WTC11 (cell line): ENCODE measurements at regions not wholly inside any gene's neighbourhood (a gene's known extent, or its start where the extent isn't known, plus 50 kb on each side); places are given as distances from the start of the nearest gene placed in this dataset.

Source experiments
- ATAC-seq: fragments of 200-7000 bp; cut with Tn5 transposase; 2 replicates; pipeline ENCODE4 v1.10.0; 2021; ENCODE audit warnings: mild to moderate bottlenecking, moderate library complexity
- CTCF ChIA-PET: fragments of 300-600 bp; sonication (Branson Sonifier 250); formaldehyde crosslinking; loops from one replicate; lab custom pipeline; 2021; ENCODE audit warnings: antibody characterized with exemption; lab: Charles Lee
- POLR2A ChIA-PET: fragments of 350-600 bp; sonication (Branson Sonifier 250); formaldehyde crosslinking; loops from one replicate; lab custom pipeline; 2021; ENCODE audit warnings: antibody characterized with exemption; lab: Charles Lee
- DNase-seq: peaks from one replicate; pipeline ENCODE4 v3.0.0; 2021; ENCODE audit warnings: low spot score
- H3K27ac Mint-ChIP-seq: 2 replicates; pipeline ENCODE4 v1.8.0; 2021; ENCODE audit warnings: mixed read lengths
- H3K27me3 Mint-ChIP-seq: 2 replicates; pipeline ENCODE4 v1.8.0; 2021; ENCODE audit warnings: low read depth, mild to moderate bottlenecking, moderate library complexity, mixed read lengths
- H3K36me3 Mint-ChIP-seq: 2 replicates; pipeline ENCODE4 v1.8.0; 2021; ENCODE audit warnings: mixed read lengths
- H3K4me1 Mint-ChIP-seq: 2 replicates; pipeline ENCODE4 v1.8.0; 2022; ENCODE audit warnings: mixed read lengths
- H3K4me3 Mint-ChIP-seq: 2 replicates; pipeline ENCODE4 v1.8.0; 2021; ENCODE audit warnings: mild to moderate bottlenecking, moderate library complexity, mixed read lengths
- H3K9me3 Mint-ChIP-seq: 2 replicates; pipeline ENCODE4 v1.8.0; 2021; ENCODE audit warnings: mixed read lengths
- AFF4 ChIP-seq: sonication (generic); formaldehyde crosslinking; IDR thresholded peaks from 2 replicates; pipeline ENCODE4 v1.8.1; 2023; ENCODE audit warnings: mild to moderate bottlenecking, missing genetic modification reagents, borderline replicate concordance
- CREB1 ChIP-seq: sonication (generic); formaldehyde crosslinking; IDR thresholded peaks from 2 replicates; pipeline ENCODE4 v1.8.0; 2023; ENCODE audit warnings: mild to moderate bottlenecking, missing genetic modification reagents
- CREM ChIP-seq: sonication (generic); formaldehyde crosslinking; IDR thresholded peaks from 2 replicates; pipeline ENCODE4 v1.8.1; 2022; ENCODE audit warnings: mild to moderate bottlenecking, missing genetic modification reagents, moderate library complexity
- ESRRA ChIP-seq: sonication (generic); formaldehyde crosslinking; IDR thresholded peaks from 2 replicates; pipeline ENCODE4 v1.8.1; 2022; ENCODE audit warnings: mild to moderate bottlenecking, missing genetic modification reagents, borderline replicate concordance
- HMGA2 ChIP-seq: fragments of 250-450 bp; sonication (Bioruptor Pico); IDR thresholded peaks from 2 replicates; pipeline ENCODE4 v1.4.0; 2021; ENCODE audit warnings: mild to moderate bottlenecking, moderate library complexity
- JAZF1 ChIP-seq: fragments of 250-450 bp; sonication (Bioruptor Pico); IDR thresholded peaks from 2 replicates; pipeline ENCODE4 v1.9.0; 2021; ENCODE audit warnings: moderate library complexity, mild to moderate bottlenecking, inconsistent platforms
- MXD4 ChIP-seq: fragments of 250-450 bp; sonication (Bioruptor Pico); IDR thresholded peaks from 2 replicates; pipeline ENCODE4 v1.8.0; 2021; ENCODE audit warnings: mild to moderate bottlenecking, moderate library complexity, borderline replicate concordance
- MYBL2 ChIP-seq: sonication (generic); formaldehyde crosslinking; IDR thresholded peaks from 2 replicates; pipeline ENCODE4 v1.8.1; 2023; ENCODE audit warnings: mild to moderate bottlenecking, moderate library complexity, missing genetic modification reagents
- NR3C1 ChIP-seq: sonication (generic); formaldehyde crosslinking; conservative IDR thresholded peaks from 2 replicates; pipeline ENCODE4 v1.8.1; 2023; ENCODE audit warnings: low read depth, mild to moderate bottlenecking, missing genetic modification reagents
- OVOL2 ChIP-seq: fragments of 250-450 bp; sonication (Bioruptor Pico); IDR thresholded peaks from 2 replicates; pipeline ENCODE4 v1.9.0; 2021; ENCODE audit warnings: mild to moderate bottlenecking, borderline replicate concordance
- ZNF281 ChIP-seq: sonication (generic); formaldehyde crosslinking; IDR thresholded peaks from 2 replicates; pipeline ENCODE4 v1.8.0; 2023; ENCODE audit warnings: mild to moderate bottlenecking, missing genetic modification reagents
- ZNF396 ChIP-seq: fragments of 250-450 bp; sonication (Bioruptor Pico); IDR thresholded peaks from 2 replicates; pipeline ENCODE4 v1.8.0; 2021; ENCODE audit warnings: mild to moderate bottlenecking, moderate library complexity, borderline replicate concordance
- TF ChIP-seq, protein P1 (sequence below): fragments of 250-450 bp; sonication (Bioruptor Pico); conservative IDR thresholded peaks from 2 replicates; pipeline ENCODE4 v1.9.0; 2021; ENCODE audit warnings: mild to moderate bottlenecking
- TF ChIP-seq, protein P2 (sequence below): fragments of 250-450 bp; sonication (Bioruptor Pico); IDR thresholded peaks from 2 replicates; pipeline ENCODE4 v1.9.0; 2021; ENCODE audit warnings: mild to moderate bottlenecking
- TF ChIP-seq, protein P3 (sequence below): sonication (generic); formaldehyde crosslinking; IDR thresholded peaks from 2 replicates; pipeline ENCODE4 v1.8.1; 2022; ENCODE audit warnings: mild to moderate bottlenecking, moderate library complexity, missing genetic modification reagents
- TF ChIP-seq, protein P4 (sequence below): sonication (generic); formaldehyde crosslinking; IDR thresholded peaks from 2 replicates; pipeline ENCODE4 v1.8.0; 2022; ENCODE audit warnings: mild to moderate bottlenecking, missing genetic modification reagents
- TF ChIP-seq, protein P5 (sequence below): sonication (generic); formaldehyde crosslinking; IDR thresholded peaks from 2 replicates; pipeline ENCODE4 v1.8.0; 2022; ENCODE audit warnings: mild to moderate bottlenecking, missing genetic modification reagents
- TF ChIP-seq, protein P6 (sequence below): sonication (generic); formaldehyde crosslinking; IDR thresholded peaks from 2 replicates; pipeline ENCODE4 v1.8.0; 2022; ENCODE audit warnings: mild to moderate bottlenecking, missing genetic modification reagents
- TF ChIP-seq, protein P7 (sequence below): sonication (generic); formaldehyde crosslinking; IDR thresholded peaks from 2 replicates; pipeline ENCODE4 v1.8.0; 2022; ENCODE audit warnings: mild to moderate bottlenecking, missing genetic modification reagents
- TF ChIP-seq, protein P8 (sequence below): fragments of 250-450 bp; sonication (Bioruptor Pico); IDR thresholded peaks from 2 replicates; pipeline ENCODE4 v1.8.0; 2021; ENCODE audit warnings: mild to moderate bottlenecking

- CTCF ChIA-PET = no interaction called here
- no peaks in the 10 kb centered on the region for H3K27me3 Mint-ChIP-seq
- no peak for TF ChIP-seq NR3C1 (CRISPR knock-in tag)
- TF ChIP-seq, protein P1, sequence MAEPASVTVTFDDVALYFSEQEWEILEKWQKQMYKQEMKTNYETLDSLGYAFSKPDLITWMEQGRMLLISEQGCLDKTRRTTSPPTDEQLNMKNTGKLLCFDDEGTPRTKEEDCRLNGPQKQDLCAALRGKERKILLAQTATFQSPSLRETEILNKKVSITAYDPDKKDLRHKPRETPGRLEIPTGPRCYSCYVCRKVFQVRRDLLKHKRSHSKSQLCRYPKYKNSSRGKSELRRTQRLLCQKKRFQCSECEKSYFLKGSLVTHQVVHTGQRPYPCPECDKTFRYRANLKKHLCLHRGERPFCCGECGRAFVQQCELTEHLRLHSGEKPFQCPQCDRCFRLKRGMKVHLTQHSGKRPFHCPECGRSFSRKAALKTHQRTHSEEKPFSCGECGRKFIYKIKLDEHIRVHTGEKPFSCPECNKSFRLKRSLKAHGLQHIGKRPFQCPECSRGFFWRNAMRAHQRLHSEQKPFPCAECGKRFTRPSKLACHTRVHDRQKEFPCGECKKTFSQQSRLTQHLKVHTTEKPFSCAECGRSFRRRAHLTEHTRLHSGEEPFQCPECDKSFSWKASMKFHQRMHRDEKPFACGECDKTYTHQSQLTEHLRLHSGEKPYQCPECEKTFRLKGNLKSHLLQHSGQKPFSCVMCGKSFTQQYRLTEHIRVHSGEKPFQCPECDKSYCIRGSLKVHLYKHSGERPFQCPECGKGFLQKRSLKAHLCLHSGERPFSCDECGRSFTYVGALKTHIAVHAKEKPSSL (CRISPR knock-in tag) = no peak
- TF ChIP-seq, protein P2, sequence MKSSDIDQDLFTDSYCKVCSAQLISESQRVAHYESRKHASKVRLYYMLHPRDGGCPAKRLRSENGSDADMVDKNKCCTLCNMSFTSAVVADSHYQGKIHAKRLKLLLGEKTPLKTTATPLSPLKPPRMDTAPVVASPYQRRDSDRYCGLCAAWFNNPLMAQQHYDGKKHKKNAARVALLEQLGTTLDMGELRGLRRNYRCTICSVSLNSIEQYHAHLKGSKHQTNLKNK = no peak
- TF ChIP-seq AFF4 = no peak
- TF ChIP-seq, protein P3, sequence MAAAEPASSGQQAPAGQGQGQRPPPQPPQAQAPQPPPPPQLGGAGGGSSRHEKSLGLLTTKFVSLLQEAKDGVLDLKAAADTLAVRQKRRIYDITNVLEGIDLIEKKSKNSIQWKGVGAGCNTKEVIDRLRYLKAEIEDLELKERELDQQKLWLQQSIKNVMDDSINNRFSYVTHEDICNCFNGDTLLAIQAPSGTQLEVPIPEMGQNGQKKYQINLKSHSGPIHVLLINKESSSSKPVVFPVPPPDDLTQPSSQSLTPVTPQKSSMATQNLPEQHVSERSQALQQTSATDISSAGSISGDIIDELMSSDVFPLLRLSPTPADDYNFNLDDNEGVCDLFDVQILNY = no peak
- no peak for TF ChIP-seq JAZF1 (CRISPR knock-in tag)
- TF ChIP-seq CREB1 = no peak
- no peak for TF ChIP-seq OVOL2 (CRISPR knock-in tag)
- TF ChIP-seq ZNF281 (CRISPR knock-in tag) = no peak
- TF ChIP-seq, all 79 proteins: peak for 0
- POLR2A ChIA-PET = no interaction called here
- Mint-ChIP-seq H3K9me3 (no peaks in the 10 kb centered on the region), H3K4me1 (peaks cover 2% of the 10 kb centered on the region), H3K27ac (no peak overlapping the region), H3K36me3 (no peaks in the 10 kb centered on the region), H3K4me3 (no peak overlapping the region)
- DNase-seq = no peak
- no peak for ATAC-seq
These were observed 200.4 kb upstream of the FAR2 start for GRCh38 chr12:28948685-28949084.

DNA sequence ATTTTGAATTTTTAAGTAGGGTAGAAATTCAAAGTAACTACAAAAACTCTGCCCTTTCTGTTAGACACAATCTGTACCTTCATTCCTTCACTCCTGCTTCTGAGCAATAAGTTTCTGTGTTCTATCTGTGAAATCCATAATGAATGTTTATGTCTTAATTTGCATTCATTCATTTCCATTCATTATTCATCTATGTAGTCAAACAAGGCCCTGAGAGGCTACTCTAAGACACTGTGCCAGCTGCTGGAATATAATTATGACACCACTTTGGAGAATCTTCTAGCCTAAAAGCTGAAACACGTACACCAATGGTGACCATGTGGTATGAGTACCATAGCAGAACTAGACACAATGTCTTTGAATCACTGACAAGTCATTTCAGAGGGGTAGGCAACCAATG lies 199.9 kb upstream of the FAR2 start:
- H3K9me3 Mint-ChIP-seq = no peaks in the 10 kb centered on the region
- no peak overlapping the region for H3K27ac Mint-ChIP-seq
- no peak overlapping the region for H3K4me3 Mint-ChIP-seq
- no peak for DNase-seq
- no peaks in the 10 kb centered on the region for H3K27me3 Mint-ChIP-seq
- H3K4me1 Mint-ChIP-seq = peaks cover 7% of the 10 kb centered on the region
- ChIA-PET POLR2A (no interaction called here), CTCF (no interaction called here)
- no peak for ATAC-seq
- no peaks in the 10 kb centered on the region for H3K36me3 Mint-ChIP-seq
- TF ChIP-seq ESRRA (CRISPR knock-in tag) (no peak), HMGA2 (no peak), ZNF396 (no peak), MYBL2 (no peak), CREM (CRISPR knock-in tag) (no peak), MXD4 (no peak)
- TF ChIP-seq, protein P4, sequence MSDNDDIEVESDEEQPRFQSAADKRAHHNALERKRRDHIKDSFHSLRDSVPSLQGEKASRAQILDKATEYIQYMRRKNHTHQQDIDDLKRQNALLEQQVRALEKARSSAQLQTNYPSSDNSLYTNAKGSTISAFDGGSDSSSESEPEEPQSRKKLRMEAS (CRISPR knock-in tag) = no peak
- TF ChIP-seq, protein P5, sequence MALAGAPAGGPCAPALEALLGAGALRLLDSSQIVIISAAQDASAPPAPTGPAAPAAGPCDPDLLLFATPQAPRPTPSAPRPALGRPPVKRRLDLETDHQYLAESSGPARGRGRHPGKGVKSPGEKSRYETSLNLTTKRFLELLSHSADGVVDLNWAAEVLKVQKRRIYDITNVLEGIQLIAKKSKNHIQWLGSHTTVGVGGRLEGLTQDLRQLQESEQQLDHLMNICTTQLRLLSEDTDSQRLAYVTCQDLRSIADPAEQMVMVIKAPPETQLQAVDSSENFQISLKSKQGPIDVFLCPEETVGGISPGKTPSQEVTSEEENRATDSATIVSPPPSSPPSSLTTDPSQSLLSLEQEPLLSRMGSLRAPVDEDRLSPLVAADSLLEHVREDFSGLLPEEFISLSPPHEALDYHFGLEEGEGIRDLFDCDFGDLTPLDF (CRISPR knock-in tag) = no peak
- TF ChIP-seq, protein P6, sequence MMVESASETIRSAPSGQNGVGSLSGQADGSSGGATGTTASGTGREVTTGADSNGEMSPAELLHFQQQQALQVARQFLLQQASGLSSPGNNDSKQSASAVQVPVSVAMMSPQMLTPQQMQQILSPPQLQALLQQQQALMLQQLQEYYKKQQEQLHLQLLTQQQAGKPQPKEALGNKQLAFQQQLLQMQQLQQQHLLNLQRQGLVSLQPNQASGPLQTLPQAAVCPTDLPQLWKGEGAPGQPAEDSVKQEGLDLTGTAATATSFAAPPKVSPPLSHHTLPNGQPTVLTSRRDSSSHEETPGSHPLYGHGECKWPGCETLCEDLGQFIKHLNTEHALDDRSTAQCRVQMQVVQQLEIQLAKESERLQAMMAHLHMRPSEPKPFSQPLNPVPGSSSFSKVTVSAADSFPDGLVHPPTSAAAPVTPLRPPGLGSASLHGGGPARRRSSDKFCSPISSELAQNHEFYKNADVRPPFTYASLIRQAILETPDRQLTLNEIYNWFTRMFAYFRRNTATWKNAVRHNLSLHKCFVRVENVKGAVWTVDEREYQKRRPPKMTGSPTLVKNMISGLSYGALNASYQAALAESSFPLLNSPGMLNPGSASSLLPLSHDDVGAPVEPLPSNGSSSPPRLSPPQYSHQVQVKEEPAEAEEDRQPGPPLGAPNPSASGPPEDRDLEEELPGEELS = no peak
- TF ChIP-seq, protein P7, sequence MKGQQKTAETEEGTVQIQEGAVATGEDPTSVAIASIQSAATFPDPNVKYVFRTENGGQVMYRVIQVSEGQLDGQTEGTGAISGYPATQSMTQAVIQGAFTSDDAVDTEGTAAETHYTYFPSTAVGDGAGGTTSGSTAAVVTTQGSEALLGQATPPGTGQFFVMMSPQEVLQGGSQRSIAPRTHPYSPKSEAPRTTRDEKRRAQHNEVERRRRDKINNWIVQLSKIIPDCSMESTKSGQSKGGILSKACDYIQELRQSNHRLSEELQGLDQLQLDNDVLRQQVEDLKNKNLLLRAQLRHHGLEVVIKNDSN (CRISPR knock-in tag) = no peak
- TF ChIP-seq, protein P8, sequence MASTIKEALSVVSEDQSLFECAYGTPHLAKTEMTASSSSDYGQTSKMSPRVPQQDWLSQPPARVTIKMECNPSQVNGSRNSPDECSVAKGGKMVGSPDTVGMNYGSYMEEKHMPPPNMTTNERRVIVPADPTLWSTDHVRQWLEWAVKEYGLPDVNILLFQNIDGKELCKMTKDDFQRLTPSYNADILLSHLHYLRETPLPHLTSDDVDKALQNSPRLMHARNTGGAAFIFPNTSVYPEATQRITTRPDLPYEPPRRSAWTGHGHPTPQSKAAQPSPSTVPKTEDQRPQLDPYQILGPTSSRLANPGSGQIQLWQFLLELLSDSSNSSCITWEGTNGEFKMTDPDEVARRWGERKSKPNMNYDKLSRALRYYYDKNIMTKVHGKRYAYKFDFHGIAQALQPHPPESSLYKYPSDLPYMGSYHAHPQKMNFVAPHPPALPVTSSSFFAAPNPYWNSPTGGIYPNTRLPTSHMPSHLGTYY (CRISPR knock-in tag) = no peak
